ENCODE measurements at regions not wholly inside any gene's neighbourhood (a gene's known extent, or its start where the extent isn't known, plus 50 kb on each side); places are given as distances from the start of the nearest gene placed in this dataset.

DNA sequence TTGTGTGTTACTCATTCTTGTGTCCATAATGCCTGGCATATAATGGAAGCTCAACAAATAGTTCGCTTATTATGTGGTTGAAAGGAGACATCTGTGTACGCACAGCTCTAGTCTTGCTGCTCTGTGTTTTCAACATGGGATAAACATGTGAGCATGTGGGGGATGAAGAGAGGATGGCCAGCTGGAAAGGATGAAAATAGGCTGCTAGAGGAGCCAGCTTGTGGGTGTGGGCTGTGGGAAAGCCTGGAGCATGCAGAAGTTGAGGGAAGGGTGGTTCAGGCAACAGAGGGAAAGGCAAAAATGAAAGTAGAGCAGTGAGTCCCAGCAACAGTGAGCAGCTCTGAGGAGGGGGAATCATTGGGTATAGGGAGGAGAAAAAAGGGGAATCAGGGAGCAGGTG lies 324.6 kb upstream of the CDH11 start:
- H3K4me3 ChIP-seq (replicated peaks; ENCODE audit: low read depth, low read length), result no peak overlapping the region
- TF ChIP-seq, protein P1, sequence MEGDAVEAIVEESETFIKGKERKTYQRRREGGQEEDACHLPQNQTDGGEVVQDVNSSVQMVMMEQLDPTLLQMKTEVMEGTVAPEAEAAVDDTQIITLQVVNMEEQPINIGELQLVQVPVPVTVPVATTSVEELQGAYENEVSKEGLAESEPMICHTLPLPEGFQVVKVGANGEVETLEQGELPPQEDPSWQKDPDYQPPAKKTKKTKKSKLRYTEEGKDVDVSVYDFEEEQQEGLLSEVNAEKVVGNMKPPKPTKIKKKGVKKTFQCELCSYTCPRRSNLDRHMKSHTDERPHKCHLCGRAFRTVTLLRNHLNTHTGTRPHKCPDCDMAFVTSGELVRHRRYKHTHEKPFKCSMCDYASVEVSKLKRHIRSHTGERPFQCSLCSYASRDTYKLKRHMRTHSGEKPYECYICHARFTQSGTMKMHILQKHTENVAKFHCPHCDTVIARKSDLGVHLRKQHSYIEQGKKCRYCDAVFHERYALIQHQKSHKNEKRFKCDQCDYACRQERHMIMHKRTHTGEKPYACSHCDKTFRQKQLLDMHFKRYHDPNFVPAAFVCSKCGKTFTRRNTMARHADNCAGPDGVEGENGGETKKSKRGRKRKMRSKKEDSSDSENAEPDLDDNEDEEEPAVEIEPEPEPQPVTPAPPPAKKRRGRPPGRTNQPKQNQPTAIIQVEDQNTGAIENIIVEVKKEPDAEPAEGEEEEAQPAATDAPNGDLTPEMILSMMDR (IDR thresholded peaks at IDR 0.05; ENCODE audit: low read depth, low read length, missing control alignments), result no peak
- DNase-seq (ENCODE audit: extremely low read depth, low read depth), result no peak

DNA sequence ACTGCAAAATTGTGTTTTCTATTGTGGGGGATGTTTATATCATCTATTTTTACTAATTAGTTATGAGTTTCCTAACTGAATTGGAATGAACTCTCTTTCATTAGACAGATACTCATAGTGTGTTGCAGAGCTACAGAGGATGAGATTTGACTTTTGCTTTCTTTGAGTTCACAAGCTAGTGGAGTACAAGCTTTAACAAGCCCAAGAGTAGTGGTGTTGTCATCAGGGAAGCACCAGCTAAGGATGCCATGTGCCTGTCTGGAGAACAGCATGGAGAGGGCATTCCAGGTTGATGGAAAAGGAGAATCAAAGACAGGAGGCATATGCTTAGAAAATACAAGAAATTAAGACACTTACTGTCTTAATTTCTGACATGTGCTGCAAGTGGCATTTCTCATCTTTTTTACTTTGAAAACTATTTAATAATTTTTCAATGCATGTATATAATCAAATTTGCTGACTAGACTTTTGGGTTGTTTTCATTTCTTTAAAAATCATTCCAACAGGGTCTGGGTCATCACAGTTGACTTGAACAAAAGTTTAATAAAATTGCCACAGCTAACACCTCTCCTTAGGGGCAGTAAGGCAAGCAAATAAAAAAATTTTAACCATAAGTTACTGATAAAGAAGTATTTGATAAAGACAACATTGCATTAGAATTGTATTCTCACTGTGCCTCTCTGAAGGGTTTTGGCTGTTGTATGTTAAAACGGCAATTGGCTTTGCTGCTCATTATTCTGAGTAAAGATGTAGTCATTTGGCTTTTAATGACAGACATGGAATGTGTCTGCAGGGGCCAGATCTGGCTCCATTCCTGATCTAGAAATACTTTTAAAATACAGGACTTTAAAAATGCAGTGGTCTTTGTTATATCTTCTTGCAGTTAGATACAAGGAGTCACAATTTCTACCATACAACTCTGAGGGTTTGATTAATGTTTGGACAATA lies 323.7 kb upstream of the CDH11 start:
- TF ChIP-seq, protein P1 (IDR thresholded peaks at IDR 0.05; ENCODE audit: low read depth, low read length, missing control alignments), result no peak
- DNase-seq (ENCODE audit: extremely low read depth, low read depth), result no peak
- H3K4me3 ChIP-seq (replicated peaks; ENCODE audit: low read depth, low read length), result no peak overlapping the region

DNA sequence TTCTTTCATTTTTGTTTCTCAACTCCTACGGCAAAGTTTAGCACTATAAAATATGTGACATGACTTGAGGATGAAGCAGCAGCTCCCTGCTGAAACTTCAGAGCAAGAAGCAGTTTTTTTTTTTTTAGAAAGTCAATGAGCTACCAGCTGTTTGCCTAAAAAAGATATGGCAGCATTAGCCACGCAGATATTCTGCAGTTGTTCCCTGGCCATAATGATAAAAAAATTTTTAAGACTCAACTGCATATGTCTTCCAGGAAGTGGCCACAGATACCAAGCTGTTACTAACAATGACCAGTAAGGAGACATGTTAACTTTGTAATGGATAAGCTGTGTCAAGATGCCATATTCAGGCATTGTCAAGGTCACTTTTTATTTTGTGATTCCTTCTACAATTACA lies 319.6 kb upstream of the CDH11 start:
- no peak overlapping the region for H3K4me3 ChIP-seq (replicated peaks; ENCODE audit: low read depth, low read length)
- TF ChIP-seq, protein P1 (IDR thresholded peaks at IDR 0.05; ENCODE audit: low read depth, low read length, missing control alignments), result no peak
- DNase-seq (ENCODE audit: extremely low read depth, low read depth), result no peak

DNA sequence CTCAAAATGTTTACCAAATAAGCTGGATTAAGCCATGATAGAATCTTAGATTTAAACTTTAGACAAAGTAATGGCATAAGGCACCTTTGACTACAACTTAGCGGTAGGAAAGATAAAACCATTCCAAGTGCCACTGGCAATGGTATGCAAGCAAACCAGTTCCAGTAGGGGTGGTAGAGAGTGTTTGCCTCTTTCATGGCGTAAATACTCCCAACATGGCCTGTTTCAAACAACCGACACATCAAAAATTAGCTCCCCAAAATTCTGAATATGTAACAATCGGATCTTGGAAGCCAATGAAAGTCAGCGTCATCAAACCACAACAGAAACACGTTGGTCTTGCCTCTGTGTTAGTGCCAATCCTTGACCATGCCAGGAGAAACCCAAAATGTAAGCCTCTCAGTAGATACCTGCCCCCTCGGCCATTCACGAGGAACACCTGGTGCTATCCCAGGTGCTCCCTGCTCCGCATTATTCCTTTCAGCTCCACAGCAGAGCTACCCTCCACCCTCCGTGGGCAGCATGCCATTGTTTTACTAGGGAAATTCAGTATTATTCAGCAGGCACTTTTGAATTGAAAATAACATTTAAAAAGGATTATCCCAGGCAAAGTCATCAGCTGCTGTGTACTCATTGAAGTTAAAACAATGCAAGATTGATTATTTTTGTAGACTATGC lies 307.8 kb upstream of the CDH11 start:
- TF ChIP-seq, protein P1 (IDR thresholded peaks at IDR 0.05; ENCODE audit: low read depth, low read length, missing control alignments), result no peak
- no peak for DNase-seq (ENCODE audit: extremely low read depth, low read depth)
- no peak overlapping the region for H3K4me3 ChIP-seq (replicated peaks; ENCODE audit: low read depth, low read length)

DNA sequence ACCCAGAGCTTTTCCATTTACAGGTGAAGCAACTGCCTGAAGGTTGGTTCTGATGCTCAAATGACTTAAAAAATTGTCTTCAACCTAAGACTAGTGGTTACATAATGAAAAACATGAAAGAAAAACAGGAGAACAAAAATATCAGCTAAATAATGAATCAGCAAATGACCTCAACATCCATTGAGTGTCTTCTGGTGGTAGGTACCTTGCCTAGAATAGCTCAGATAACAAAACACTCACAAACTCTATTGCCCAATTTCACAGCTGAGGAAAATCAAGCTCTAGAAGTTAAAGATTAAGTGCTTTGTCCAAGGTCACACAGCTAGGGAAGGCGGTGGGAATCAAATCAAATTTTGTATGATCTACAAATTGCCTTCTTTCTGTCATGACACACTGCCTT lies 304.6 kb upstream of the CDH11 start:
- no peak overlapping the region for H3K4me3 ChIP-seq (replicated peaks; ENCODE audit: low read depth, low read length)
- TF ChIP-seq, protein P1 (IDR thresholded peaks at IDR 0.05; ENCODE audit: low read depth, low read length, missing control alignments), result no peak
- no peak for DNase-seq (ENCODE audit: extremely low read depth, low read depth)

DNA sequence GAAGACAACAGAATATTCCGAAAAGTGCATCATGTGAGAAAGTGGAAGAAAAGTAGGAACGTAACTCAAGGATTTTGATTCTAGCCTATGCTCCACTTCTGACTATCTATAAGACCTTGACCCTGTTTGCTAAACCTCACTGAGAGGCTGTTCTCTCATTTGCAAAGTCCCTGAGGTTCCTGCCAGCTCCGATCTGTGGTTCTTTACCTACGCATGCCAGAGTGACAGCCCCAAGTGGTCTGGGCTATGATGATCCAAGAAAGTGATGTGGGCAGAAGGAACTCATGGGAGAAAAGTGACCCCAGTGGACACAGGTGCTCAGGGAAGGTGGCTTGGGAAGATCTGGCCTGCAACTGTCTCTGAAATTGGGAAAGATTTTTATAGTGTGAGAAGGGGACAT lies 301.1 kb upstream of the CDH11 start:
- H3K4me3 ChIP-seq (replicated peaks; ENCODE audit: low read depth, low read length), result no peak overlapping the region
- DNase-seq (ENCODE audit: extremely low read depth, low read depth), result no peak
- TF ChIP-seq, protein P1 (IDR thresholded peaks at IDR 0.05; ENCODE audit: low read depth, low read length, missing control alignments), result no peak
